SK-N-SH (cell line): ENCODE measurements at regions not wholly inside any gene's neighbourhood (a gene's known extent, or its start where the extent isn't known, plus 50 kb on each side); places are given as distances from the start of the nearest gene placed in this dataset.

ENCODE experiments used
- EP300 ChIP-seq, 2 experiments: IDR thresholded peaks; 2 replicates each; pipeline versions ENCODE4 v1.4.0 to v1.6.1; 2012; ENCODE audit warnings: borderline replicate concordance in 1 of 2, low read depth in 1 of 2, low read length in 1 of 2
- EZH2phosphoT487 ChIP-seq: fragments of 200-600 bp; sonication (generic); IDR thresholded peaks from 2 replicates; pipeline ENCODE4 v1.6.1; 2017; ENCODE audit warnings: low read depth, mixed run types, mild to moderate bottlenecking, antibody characterized with exemption, moderate library complexity, borderline replicate concordance
- MXI1 ChIP-seq: IDR thresholded peaks from 2 replicates; pipeline ENCODE4 v1.6.1; 2012; ENCODE audit warnings: mild to moderate bottlenecking, low read depth, low read length, improper control_type of control experiment
- POLR2AphosphoS5 ChIP-seq: IDR thresholded peaks from 2 replicates; pipeline ENCODE4 v1.6.1; 2012; ENCODE audit warnings: low read depth, low read length
- SIN3A ChIP-seq: IDR thresholded peaks from 2 replicates; pipeline ENCODE4 v1.6.1; 2012; ENCODE audit warnings: low read depth, mild to moderate bottlenecking, low read length, moderate library complexity, borderline replicate concordance
- YY1 ChIP-seq: IDR thresholded peaks from 2 replicates; pipeline ENCODE4 v1.4.0; 2012; ENCODE audit warnings: low read depth, mild to moderate bottlenecking
- TF ChIP-seq, protein P1 (sequence below): fragments of 200-600 bp; sonication (generic); IDR thresholded peaks from 2 replicates; pipeline ENCODE4 v1.6.1; 2017; ENCODE audit warnings: antibody characterized with exemption, mild to moderate bottlenecking, moderate library complexity
- TF ChIP-seq, protein P2 (sequence below): IDR thresholded peaks from 2 replicates; pipeline ENCODE4 v1.6.1; 2012; ENCODE audit warnings: mild to moderate bottlenecking, low read depth, low read length, moderate library complexity
- TF ChIP-seq, protein P3 (sequence below): IDR thresholded peaks from 2 replicates; pipeline ENCODE4 v1.4.0; 2012; ENCODE audit warnings: low read depth, borderline replicate concordance
- TF ChIP-seq, protein P4 (sequence below): IDR thresholded peaks from 2 replicates; pipeline ENCODE4 v1.4.0; 2012; ENCODE audit warnings: low read depth
- TF ChIP-seq, protein P5 (sequence below): IDR thresholded peaks from 2 replicates; pipeline ENCODE4; 2012

DNA sequence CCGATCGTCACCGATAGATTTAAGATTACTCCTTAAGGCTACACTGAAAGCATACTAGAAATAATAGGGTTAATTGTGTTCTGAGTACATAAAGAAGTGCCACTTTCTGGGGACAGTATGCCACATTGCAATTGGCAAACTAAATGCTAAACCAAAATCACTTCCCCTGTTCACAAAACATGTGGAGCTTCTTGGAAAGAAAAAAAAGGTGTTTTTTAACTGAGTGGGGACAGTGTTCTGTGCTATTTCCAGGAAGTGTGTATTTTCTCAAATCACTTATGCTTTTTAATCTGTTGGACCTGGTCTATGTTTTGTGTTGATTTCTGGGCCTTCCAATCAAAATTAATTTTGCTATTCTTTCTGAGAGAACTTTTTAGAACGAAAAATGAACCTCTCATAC is 149.3 kb upstream of the MPDZ start:
- TF ChIP-seq, protein P1, sequence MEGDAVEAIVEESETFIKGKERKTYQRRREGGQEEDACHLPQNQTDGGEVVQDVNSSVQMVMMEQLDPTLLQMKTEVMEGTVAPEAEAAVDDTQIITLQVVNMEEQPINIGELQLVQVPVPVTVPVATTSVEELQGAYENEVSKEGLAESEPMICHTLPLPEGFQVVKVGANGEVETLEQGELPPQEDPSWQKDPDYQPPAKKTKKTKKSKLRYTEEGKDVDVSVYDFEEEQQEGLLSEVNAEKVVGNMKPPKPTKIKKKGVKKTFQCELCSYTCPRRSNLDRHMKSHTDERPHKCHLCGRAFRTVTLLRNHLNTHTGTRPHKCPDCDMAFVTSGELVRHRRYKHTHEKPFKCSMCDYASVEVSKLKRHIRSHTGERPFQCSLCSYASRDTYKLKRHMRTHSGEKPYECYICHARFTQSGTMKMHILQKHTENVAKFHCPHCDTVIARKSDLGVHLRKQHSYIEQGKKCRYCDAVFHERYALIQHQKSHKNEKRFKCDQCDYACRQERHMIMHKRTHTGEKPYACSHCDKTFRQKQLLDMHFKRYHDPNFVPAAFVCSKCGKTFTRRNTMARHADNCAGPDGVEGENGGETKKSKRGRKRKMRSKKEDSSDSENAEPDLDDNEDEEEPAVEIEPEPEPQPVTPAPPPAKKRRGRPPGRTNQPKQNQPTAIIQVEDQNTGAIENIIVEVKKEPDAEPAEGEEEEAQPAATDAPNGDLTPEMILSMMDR: no peak
- no peak for TF ChIP-seq EZH2phosphoT487
- TF ChIP-seq, protein P2, sequence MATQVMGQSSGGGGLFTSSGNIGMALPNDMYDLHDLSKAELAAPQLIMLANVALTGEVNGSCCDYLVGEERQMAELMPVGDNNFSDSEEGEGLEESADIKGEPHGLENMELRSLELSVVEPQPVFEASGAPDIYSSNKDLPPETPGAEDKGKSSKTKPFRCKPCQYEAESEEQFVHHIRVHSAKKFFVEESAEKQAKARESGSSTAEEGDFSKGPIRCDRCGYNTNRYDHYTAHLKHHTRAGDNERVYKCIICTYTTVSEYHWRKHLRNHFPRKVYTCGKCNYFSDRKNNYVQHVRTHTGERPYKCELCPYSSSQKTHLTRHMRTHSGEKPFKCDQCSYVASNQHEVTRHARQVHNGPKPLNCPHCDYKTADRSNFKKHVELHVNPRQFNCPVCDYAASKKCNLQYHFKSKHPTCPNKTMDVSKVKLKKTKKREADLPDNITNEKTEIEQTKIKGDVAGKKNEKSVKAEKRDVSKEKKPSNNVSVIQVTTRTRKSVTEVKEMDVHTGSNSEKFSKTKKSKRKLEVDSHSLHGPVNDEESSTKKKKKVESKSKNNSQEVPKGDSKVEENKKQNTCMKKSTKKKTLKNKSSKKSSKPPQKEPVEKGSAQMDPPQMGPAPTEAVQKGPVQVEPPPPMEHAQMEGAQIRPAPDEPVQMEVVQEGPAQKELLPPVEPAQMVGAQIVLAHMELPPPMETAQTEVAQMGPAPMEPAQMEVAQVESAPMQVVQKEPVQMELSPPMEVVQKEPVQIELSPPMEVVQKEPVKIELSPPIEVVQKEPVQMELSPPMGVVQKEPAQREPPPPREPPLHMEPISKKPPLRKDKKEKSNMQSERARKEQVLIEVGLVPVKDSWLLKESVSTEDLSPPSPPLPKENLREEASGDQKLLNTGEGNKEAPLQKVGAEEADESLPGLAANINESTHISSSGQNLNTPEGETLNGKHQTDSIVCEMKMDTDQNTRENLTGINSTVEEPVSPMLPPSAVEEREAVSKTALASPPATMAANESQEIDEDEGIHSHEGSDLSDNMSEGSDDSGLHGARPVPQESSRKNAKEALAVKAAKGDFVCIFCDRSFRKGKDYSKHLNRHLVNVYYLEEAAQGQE: no peak
- TF ChIP-seq, protein P3, sequence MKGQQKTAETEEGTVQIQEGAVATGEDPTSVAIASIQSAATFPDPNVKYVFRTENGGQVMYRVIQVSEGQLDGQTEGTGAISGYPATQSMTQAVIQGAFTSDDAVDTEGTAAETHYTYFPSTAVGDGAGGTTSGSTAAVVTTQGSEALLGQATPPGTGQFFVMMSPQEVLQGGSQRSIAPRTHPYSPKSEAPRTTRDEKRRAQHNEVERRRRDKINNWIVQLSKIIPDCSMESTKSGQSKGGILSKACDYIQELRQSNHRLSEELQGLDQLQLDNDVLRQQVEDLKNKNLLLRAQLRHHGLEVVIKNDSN: no peak
- no peak for TF ChIP-seq EP300 (IDR thresholded peaks at IDR 0.05; ENCODE audit: borderline replicate concordance in 1 of 2, low read depth in 1 of 2, low read length in 1 of 2)
- no peak for TF ChIP-seq YY1
- no peak for TF ChIP-seq SIN3A
- TF ChIP-seq POLR2AphosphoS5: no peak
- no peak for TF ChIP-seq MXI1
- TF ChIP-seq, protein P4, sequence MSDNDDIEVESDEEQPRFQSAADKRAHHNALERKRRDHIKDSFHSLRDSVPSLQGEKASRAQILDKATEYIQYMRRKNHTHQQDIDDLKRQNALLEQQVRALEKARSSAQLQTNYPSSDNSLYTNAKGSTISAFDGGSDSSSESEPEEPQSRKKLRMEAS: no peak
- TF ChIP-seq, protein P5, sequence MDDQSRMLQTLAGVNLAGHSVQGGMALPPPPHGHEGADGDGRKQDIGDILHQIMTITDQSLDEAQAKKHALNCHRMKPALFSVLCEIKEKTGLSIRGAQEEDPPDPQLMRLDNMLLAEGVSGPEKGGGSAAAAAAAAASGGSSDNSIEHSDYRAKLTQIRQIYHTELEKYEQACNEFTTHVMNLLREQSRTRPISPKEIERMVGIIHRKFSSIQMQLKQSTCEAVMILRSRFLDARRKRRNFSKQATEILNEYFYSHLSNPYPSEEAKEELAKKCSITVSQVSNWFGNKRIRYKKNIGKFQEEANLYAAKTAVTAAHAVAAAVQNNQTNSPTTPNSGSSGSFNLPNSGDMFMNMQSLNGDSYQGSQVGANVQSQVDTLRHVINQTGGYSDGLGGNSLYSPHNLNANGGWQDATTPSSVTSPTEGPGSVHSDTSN: no peak
